Spleen (tissue), 11 donors: ENCODE measurements at regions not wholly inside any gene's neighbourhood (a gene's known extent, or its start where the extent isn't known, plus 50 kb on each side); places are given as distances from the start of the nearest gene placed in this dataset.

Source experiments
- DNase-seq: peaks from one replicate; pipeline ENCODE4 v3.0.0-alpha.2; 2020
- H3K27ac ChIP-seq, 8 donors: fragments of 200-600 bp; sonication (generic) in 7 of 8; 1 replicate in 4 of 8; 2 replicates in 4 of 8; pipeline versions ENCODE4 v1.5.0 to v1.8.0; 2016 to 2021; ENCODE audit warnings: inconsistent platforms in 4 of 8, mild to moderate bottlenecking in 4 of 8, moderate library complexity in 1 of 8
- H3K27me3 ChIP-seq, 7 donors: fragments of 200-600 bp; sonication (generic) in 6 of 7; replicated peaks in 1 of 7; 1 replicate in 4 of 7; 2 replicates in 3 of 7; pipeline versions ENCODE4 v1.5.0 to v1.8.0; 2016 to 2021; ENCODE audit warnings: inconsistent platforms in 3 of 7, mild to moderate bottlenecking in 1 of 7
- H3K36me3 ChIP-seq, 6 donors: fragments of 200-600 bp; sonication (generic) in 5 of 6; 1 replicate in 4 of 6; 2 replicates in 2 of 6; pipeline versions ENCODE4 v1.5.0 to v1.8.0; 2016 to 2021; ENCODE audit warnings: inconsistent platforms in 2 of 6
- H3K4me1 ChIP-seq, 6 donors: fragments of 200-600 bp; sonication (generic) in 5 of 6; 1 replicate in 3 of 6; 2 replicates in 3 of 6; pipeline versions ENCODE4 v1.5.0 to v1.8.0; 2016 to 2021; ENCODE audit warnings: inconsistent platforms in 3 of 6
- H3K4me3 ChIP-seq, 8 donors: fragments of 200-600 bp; sonication (generic) in 7 of 8; 1 replicate in 4 of 8; 2 replicates in 4 of 8; pipeline versions ENCODE4 v1.5.0 to v1.8.0; 2016 to 2021; ENCODE audit warnings: inconsistent platforms in 4 of 8, mild to moderate bottlenecking in 4 of 8, moderate library complexity in 2 of 8
- H3K9me3 ChIP-seq, 8 donors: fragments of 200-600 bp; sonication (generic) in 7 of 8; 1 replicate in 4 of 8; 2 replicates in 4 of 8; pipeline versions ENCODE4 v1.5.0 to v1.8.0; 2016 to 2021; ENCODE audit warnings: inconsistent platforms in 4 of 8
- POLR2A ChIP-seq, 3 donors: fragments of 450-650 bp; IDR thresholded peaks; one replicate each; pipeline ENCODE4 v1.5.1; 2017; ENCODE audit warnings: antibody characterized with exemption in 3 of 3, mild to moderate bottlenecking in 1 of 3
- POLR2AphosphoS5 ChIP-seq, 3 donors: sonication (generic); formaldehyde crosslinking; IDR thresholded peaks; one replicate each; pipeline ENCODE4 v1.5.1; 2017; ENCODE audit warnings: antibody characterized with exemption in 3 of 3
- WGBS, 5 donors: extraction: QIAGEN DNeasy Blood & Tissue Kit in 3 of 5; methylation state at CpG; one replicate each; pipeline versions ENCODE4 v1.1.5 to v1.1.7; 2013 to 2018; 5-methylcytosine and 5-hydroxymethylcytosine counted together
- intact Hi-C: fragments of 100-400 bp; cut with DNase I; formaldehyde crosslinking; loops from one replicate; pipeline ENCODE4 v1.15.0; 2023; ENCODE audit warnings: low total_unique reads
- TF ChIP-seq, protein P1 (sequence below), 11 experiments: fragments of 200-600 bp in 7 of 11; fragments of 450-650 bp in 4 of 11; sonication (generic) in 4 of 11; IDR thresholded peaks in 8 of 11; conservative IDR thresholded peaks in 3 of 11; 1 replicate in 7 of 11; 2 replicates in 4 of 11; pipeline versions ENCODE4 v1.4.0 to v1.8.0; 2016 to 2021; ENCODE audit warnings: antibody characterized with exemption in 11 of 11, inconsistent platforms in 4 of 11, mild to moderate bottlenecking in 1 of 11
- donor health status: healthy with polysubstance abuse.
- donor health status: DM: no; HTN: no; CAD: no; lungs with moderate emphysema.
- donor health status: DM: no; HTN: no; CAD: no.
- donor health status: Bipolar disorder and iron deficiency.
- donor health status: healthy.
- donor health status: DM: no; HTN: no; CAD: no.
- donor health status: DM: yes; HTN: yes; CAD: no.

DNA sequence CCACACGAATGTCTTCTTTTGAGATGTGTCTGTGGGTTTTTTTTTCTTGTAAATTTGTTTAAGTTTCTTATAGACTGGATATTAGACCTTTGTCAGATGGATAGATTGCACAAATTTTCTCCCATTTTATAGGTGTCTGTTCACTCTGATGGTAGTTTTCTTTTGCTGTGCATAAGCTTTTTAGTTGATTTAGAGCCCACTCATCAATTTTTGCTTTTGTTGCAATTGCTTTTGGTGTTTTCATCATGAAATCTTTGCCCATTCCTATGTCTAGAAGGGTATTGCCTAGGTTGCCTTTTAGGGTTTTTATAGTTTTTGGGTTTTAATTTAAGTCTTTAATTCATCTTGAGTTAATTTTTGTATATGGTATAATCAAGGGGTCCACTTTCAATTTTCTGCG lies 57.7 kb downstream of the NKX2-2 start:
- no peaks in the 10 kb centered on the region for H3K36me3 ChIP-seq
- no peak overlapping the region for H3K4me3 ChIP-seq
- H3K9me3 ChIP-seq: no peaks in the 10 kb centered on the region
- H3K27ac ChIP-seq: no peak overlapping the region
- intact Hi-C loops: no loop called here
- 68 to 84% (median 79%) methylated on average over 2 of the region's 2 CpGs for WGBS, 5 donors
- no peaks in the 10 kb centered on the region for H3K4me1 ChIP-seq
- H3K27me3 ChIP-seq: peaks cover 0 to 63% (median 5%) of the 10 kb centered on the region in 7 donors
- TF ChIP-seq, protein P1, sequence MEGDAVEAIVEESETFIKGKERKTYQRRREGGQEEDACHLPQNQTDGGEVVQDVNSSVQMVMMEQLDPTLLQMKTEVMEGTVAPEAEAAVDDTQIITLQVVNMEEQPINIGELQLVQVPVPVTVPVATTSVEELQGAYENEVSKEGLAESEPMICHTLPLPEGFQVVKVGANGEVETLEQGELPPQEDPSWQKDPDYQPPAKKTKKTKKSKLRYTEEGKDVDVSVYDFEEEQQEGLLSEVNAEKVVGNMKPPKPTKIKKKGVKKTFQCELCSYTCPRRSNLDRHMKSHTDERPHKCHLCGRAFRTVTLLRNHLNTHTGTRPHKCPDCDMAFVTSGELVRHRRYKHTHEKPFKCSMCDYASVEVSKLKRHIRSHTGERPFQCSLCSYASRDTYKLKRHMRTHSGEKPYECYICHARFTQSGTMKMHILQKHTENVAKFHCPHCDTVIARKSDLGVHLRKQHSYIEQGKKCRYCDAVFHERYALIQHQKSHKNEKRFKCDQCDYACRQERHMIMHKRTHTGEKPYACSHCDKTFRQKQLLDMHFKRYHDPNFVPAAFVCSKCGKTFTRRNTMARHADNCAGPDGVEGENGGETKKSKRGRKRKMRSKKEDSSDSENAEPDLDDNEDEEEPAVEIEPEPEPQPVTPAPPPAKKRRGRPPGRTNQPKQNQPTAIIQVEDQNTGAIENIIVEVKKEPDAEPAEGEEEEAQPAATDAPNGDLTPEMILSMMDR (IDR thresholded peaks at IDR 0.05 in 8 of 11, conservative IDR thresholded peaks at IDR 0.05 in 3 of 11): no peak
- TF ChIP-seq POLR2A (IDR thresholded peaks at IDR 0.05) (no peak), POLR2AphosphoS5 (IDR thresholded peaks at IDR 0.05) (no peak)
- DNase-seq: no peak

DNA sequence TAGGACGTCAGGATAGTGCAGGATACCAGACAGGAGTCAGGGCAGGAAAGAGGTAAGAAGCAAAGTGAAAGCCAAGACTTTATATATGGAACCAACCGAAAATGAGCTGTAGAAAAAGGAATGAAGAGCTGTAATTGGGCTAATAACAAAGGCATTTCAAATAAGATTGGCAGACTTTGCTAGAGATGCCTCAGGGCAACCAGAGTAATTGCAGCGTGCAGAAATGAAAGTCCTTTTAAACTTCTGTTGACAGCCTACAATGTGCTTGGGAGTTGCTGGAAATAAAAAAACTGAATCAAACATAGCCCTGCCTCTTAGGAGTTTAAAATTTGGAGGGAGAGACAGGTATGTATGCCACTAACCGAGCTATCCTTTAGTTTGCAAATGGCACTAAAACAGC lies 56.4 kb upstream of the NKX2-4 start:
- no peak for DNase-seq
- Histone ChIP-seq H3K4me3 (no peak overlapping the region), H3K9me3 (no peaks in the 10 kb centered on the region)

DNA sequence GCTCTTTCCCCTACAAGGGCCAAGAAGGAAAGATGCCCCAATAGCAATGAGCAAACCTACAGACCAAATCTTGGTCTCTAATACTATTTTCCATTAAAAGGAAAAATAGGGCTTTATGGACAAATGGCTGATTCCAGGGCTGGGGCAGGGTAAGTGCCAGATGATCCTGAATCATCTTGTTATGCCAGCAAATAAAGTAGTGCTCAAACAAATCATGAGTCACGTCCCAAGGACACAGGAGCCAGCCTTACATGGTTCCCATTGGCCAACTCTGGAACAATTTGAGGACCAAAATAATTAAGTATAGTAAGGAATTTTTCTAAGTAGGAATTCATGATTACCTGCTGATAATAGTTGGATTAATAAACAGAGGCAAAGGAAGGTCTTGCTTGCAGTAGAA lies 53.2 kb upstream of the NKX2-4 start:
- Histone ChIP-seq H3K36me3 (no peaks in the 10 kb centered on the region), H3K9me3 (no peaks in the 10 kb centered on the region), H3K27ac (no peak overlapping the region), H3K27me3 (peaks cover 0 to 43% (median 2%) of the 10 kb centered on the region in 7 donors), H3K4me3 (no peak overlapping the region), H3K4me1 (no peaks in the 10 kb centered on the region)
- 48 to 63% (median 55%) methylated on average over 1 of the region's 1 CpG for WGBS, 5 donors
- intact Hi-C loops: no loop called here
- TF ChIP-seq, protein P1 (IDR thresholded peaks at IDR 0.05 in 8 of 11, conservative IDR thresholded peaks at IDR 0.05 in 3 of 11): no peak
- TF ChIP-seq POLR2AphosphoS5 (IDR thresholded peaks at IDR 0.05) (no peak), POLR2A (IDR thresholded peaks at IDR 0.05) (no peak)
- DNase-seq: no peak

More for the DNA sequence above, 56.4 kb upstream of the NKX2-4 start:
- TF ChIP-seq POLR2AphosphoS5 (IDR thresholded peaks at IDR 0.05): no peak
- no peak for TF ChIP-seq POLR2A (IDR thresholded peaks at IDR 0.05)
- TF ChIP-seq, protein P1 (IDR thresholded peaks at IDR 0.05 in 8 of 11, conservative IDR thresholded peaks at IDR 0.05 in 3 of 11): no peak
- H3K27me3 ChIP-seq: peaks cover 0 to 66% (median 2%) of the 10 kb centered on the region in 7 donors
- no peaks in the 10 kb centered on the region for H3K36me3 ChIP-seq
- intact Hi-C loops: no loop called here
- H3K27ac ChIP-seq: no peak overlapping the region
- 62 to 75% (median 67%) methylated on average over 4 of the region's 4 CpGs for WGBS, 5 donors
- no peaks in the 10 kb centered on the region for H3K4me1 ChIP-seq
